GM12874 (cell line): ENCODE measurements at regions not wholly inside any gene's neighbourhood (a gene's known extent, or its start where the extent isn't known, plus 50 kb on each side); places are given as distances from the start of the nearest gene placed in this dataset.

Experiments used
- TF ChIP-seq, protein P1 (sequence below): IDR thresholded peaks from 2 replicates; pipeline ENCODE4 v1.5.1; 2011; ENCODE audit warnings: low read depth, mild to moderate bottlenecking, control low read depth, low read length, moderate library complexity; ENCODE audit not compliant: insufficient read depth

DNA sequence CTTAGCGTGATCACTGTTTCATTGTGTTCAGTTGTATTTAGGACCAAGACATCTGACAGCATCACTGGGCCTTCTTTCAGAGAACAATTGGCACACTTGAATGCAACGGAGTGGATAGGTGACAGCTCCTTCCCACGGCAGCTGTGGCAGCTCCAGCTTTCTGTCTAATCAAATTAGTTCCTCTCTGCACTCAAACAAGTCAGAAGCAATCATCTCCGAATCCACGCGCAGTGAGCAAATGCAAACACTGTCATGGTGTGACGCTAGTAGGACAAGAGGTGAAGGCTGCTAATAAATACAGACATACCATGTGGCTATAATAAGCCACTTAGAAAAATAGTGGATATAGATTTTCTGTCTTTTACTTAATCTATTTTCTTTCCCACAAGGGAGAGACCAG lies 542.4 kb downstream of the ACTR3B start:
- TF ChIP-seq, protein P1, sequence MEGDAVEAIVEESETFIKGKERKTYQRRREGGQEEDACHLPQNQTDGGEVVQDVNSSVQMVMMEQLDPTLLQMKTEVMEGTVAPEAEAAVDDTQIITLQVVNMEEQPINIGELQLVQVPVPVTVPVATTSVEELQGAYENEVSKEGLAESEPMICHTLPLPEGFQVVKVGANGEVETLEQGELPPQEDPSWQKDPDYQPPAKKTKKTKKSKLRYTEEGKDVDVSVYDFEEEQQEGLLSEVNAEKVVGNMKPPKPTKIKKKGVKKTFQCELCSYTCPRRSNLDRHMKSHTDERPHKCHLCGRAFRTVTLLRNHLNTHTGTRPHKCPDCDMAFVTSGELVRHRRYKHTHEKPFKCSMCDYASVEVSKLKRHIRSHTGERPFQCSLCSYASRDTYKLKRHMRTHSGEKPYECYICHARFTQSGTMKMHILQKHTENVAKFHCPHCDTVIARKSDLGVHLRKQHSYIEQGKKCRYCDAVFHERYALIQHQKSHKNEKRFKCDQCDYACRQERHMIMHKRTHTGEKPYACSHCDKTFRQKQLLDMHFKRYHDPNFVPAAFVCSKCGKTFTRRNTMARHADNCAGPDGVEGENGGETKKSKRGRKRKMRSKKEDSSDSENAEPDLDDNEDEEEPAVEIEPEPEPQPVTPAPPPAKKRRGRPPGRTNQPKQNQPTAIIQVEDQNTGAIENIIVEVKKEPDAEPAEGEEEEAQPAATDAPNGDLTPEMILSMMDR = no peak

DNA sequence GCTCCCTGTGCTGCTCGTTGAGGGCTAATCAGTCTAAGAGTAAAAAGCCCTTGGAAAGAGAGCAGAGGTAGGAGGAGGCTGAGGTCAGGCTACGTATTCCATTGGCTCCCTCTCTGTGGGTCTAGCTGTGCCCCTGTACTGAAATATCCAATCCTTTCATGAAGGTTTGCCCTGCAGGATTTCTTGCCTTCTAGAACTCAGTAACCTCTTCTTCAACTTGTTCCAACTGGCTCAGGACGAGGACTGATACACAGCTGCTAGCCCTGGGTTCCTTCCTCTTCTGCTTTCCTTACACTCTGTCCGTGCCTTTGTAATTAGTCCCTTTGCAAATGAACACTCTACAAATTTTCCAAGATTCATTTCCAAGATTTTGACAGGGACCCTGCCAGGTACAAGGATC lies 560.5 kb downstream of the ACTR3B start:
- TF ChIP-seq, protein P1 = no peak

DNA sequence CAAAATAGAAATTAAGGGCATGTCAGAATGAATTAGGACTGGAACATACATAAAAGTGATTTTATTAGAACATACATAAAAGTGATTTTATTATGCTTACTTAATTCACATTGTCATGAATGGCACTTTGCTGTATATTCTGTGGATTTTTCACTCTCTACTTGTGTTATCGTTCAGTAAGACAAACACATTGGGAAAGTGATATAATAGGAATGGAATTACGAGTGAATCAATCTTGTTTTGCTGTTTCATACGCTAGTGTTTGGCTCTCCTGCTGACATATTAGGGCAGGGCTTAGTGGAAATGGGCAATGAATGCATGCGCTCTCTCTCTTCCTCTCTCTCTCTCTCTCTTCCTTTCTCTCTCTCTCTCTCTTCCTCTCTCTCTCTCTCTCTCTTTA lies 561.1 kb downstream of the ACTR3B start:
- TF ChIP-seq, protein P1 = no peak

DNA sequence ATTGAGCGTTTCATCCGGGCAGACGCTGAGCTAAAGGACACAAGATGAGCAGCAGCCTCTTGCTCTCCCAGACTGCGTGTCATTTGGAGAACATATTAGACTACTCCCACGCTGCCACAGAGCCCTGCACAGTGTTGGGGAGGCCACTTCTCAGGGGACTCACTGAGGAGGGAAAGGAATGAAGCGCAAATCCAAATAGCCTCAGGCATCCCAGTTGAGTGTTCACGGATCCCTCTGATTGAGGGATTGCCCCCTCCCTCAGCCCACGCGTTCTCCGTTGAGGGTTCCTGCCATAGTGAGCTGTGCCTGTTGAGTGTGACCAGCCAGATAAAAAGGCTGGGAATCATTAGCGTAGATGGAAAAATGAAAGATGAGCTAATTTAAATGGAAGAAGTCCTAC lies 563.4 kb downstream of the ACTR3B start:
- TF ChIP-seq, protein P1 = no peak

DNA sequence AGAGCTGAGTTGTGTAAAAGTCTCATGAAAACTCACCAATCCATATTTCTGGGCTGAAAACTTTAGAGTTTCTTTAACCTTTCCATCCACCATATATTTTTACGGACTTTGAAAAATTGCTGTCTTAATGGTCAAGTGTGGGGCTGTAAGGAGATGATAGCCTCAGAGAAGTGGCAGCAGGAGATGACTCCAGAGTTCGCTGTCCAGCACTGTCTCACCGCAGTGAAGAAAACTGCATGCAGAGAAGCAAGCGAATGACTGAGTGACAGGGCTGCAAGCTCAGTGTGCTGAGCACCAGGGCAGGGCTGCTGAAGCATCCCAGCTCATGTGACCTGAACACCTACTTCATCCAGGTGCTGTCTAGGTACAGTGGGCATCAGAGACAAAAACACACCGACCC lies 564.5 kb downstream of the ACTR3B start:
- TF ChIP-seq, protein P1 = no peak

DNA sequence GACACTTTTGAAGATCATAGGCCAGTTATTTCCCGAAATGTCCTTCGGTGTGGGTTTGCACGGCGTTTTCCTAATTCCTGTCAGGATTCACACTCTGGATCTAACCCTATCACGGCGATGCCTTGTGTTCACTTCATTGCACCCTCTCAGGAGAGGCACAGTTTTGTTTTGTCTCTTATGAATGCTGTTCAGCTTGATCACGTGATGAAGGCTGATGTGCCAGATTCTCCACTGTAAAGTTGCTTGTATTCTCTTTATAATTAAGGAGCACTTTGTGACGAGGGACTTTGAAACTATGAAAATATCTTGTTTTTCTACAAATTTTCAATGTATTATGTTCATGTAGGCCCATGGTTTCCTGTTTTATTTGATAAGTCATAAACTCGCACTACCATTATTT lies 568.1 kb downstream of the ACTR3B start:
- TF ChIP-seq, protein P1 = no peak

DNA sequence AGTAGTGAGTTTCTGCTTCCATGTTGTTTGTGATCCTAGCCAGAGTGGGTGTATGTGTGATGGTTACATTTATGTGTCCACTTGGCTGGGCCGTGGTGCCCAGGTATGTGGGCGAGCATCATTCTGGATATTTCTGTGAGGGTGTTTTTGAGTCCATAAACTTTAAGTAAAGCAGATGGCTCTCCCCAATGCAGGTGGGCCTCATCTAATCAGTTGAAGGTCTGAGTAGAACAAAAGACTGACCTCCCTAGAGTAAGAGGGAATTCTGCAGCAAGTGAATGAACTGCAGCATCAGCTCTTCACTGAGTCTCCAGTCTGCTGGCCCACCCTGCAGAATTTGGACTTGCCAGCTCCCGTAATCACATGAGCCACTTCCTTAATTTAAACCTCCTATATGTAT lies 571.9 kb downstream of the ACTR3B start:
- TF ChIP-seq, protein P1 = no peak

DNA sequence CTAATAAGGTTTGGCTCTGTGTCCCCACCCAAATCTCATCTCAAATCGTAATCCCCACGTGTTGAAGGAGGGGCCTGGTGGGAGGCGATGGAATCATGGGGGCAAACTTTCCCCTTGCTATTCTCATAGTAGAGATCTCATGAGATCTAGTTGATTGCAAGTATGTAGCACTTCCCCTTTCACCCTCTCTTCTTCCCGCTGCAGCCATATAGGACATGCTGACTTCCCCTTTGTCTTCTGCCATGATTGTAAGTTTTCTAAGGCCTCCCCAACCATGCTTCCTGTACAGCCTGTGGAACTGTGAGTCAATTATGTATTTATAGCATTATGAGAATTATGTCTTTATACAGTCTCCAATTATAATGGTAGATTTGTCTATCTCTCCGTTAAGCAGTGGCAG lies 594.5 kb downstream of the ACTR3B start:
- TF ChIP-seq, protein P1 = no peak
